Neural cell (in vitro differentiated cells): ENCODE measurements at regions not wholly inside any gene's neighbourhood (a gene's known extent, or its start where the extent isn't known, plus 50 kb on each side); places are given as distances from the start of the nearest gene placed in this dataset.
"Not testable (repeated sequence)": the region's sequence is repeated elsewhere in the genome, so short reads cannot be mapped to it uniquely, and the experiment has no call there.

Experiments used
- MXI1 ChIP-seq: fragments of 450-650 bp; conservative IDR thresholded peaks from 2 replicates; pipeline ENCODE4 v1.6.1; 2014; ENCODE audit warnings: antibody characterized with exemption, mild to moderate bottlenecking; ENCODE audit not compliant: poor library complexity, severe bottlenecking
- TF ChIP-seq, protein P1 (sequence below): fragments of 450-650 bp; IDR thresholded peaks from 2 replicates; pipeline ENCODE4 v1.5.1; 2014; ENCODE audit warnings: antibody characterized with exemption, mild to moderate bottlenecking, moderate library complexity; ENCODE audit not compliant: poor library complexity, severe bottlenecking

DNA sequence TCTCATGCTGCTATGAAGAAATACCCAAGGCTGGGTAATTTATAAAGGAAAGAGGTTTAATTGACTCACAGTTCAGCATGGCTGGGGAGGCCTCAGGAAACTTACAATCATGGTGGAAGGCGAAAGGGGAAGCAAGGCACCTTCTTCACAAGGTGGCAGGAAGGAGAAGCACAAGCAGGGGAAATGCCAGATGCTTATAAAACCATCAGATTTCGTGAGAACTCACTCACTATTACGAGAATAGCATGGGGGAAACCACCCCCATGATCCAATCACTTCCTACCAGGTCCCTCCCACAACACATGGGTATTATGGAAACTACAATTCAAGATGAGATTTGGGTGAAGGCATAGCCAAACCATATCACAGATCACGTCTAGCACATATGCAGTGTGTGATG lies 61.8 kb upstream of the MARCKS start:
- TF ChIP-seq, protein P1, sequence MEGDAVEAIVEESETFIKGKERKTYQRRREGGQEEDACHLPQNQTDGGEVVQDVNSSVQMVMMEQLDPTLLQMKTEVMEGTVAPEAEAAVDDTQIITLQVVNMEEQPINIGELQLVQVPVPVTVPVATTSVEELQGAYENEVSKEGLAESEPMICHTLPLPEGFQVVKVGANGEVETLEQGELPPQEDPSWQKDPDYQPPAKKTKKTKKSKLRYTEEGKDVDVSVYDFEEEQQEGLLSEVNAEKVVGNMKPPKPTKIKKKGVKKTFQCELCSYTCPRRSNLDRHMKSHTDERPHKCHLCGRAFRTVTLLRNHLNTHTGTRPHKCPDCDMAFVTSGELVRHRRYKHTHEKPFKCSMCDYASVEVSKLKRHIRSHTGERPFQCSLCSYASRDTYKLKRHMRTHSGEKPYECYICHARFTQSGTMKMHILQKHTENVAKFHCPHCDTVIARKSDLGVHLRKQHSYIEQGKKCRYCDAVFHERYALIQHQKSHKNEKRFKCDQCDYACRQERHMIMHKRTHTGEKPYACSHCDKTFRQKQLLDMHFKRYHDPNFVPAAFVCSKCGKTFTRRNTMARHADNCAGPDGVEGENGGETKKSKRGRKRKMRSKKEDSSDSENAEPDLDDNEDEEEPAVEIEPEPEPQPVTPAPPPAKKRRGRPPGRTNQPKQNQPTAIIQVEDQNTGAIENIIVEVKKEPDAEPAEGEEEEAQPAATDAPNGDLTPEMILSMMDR = not testable (repeated sequence)
- not testable (repeated sequence) for TF ChIP-seq MXI1
